ENCODE measurements at regions not wholly inside any gene's neighbourhood (a gene's known extent, or its start where the extent isn't known, plus 50 kb on each side); places are given as distances from the start of the nearest gene placed in this dataset.

DNA sequence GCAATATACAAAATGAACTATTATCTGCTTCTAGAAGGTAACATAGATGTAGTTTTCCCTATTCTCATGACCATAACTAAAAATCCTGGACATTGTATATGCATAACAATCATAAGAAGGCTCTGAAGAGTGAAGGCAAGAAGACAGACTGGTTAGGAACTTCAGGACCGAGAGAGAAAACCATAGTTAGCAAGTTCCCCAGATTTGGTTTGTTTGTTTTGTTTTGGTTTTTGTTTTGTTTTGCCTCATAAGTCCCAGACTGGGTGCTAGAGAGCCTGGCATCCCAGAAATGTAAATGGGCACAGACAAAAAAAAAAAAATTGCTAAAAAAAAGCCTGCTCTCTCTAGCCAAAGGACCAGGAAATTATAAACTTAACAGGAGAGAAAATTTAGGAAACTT is 192.2 kb upstream of the FBXO11 start:
- no peaks in the 10 kb centered on the region for H3K36me3 ChIP-seq
- H3K9me3 ChIP-seq, result no peaks in the 10 kb centered on the region
- no peaks in the 10 kb centered on the region for H3K4me1 ChIP-seq
- H3K27ac ChIP-seq, result no peak overlapping the region
- 57 to 67% methylated on average over 1 of the region's 1 CpG for WGBS, 2 donors
- TF ChIP-seq CTCF (IDR thresholded peaks at IDR 0.05) (no peak), POLR2A (IDR thresholded peaks at IDR 0.05) (no peak)
- no peak overlapping the region for H3K4me3 ChIP-seq (replicated peaks in 1 of 3)
- intact Hi-C loops (cut with DNase I), result no loop called here
- DNase-seq, result no peak
- no peaks in the 10 kb centered on the region for H3K27me3 ChIP-seq

- H3K4me1 ChIP-seq, result peaks cover 0 to 12% of the 10 kb centered on the region in 2 donors
- intact Hi-C loops (cut with DNase I), result no loop called here
- no peak overlapping the region for H3K4me3 ChIP-seq (replicated peaks in 1 of 3)
- DNase-seq, result no peak
- TF ChIP-seq CTCF (IDR thresholded peaks at IDR 0.05), result no peak
- TF ChIP-seq POLR2A (IDR thresholded peaks at IDR 0.05), result no peak
- no peaks in the 10 kb centered on the region for H3K36me3 ChIP-seq
- no peaks in the 10 kb centered on the region for H3K27me3 ChIP-seq
- no peaks in the 10 kb centered on the region for H3K9me3 ChIP-seq
- no peak overlapping the region for H3K27ac ChIP-seq
Measured at GRCh38 chr2:48104418-48104817, 198.1 kb upstream of the FBXO11 start.

GRCh38 chr2:48105848-48106247 is 199.6 kb upstream of the FBXO11 start:
- intact Hi-C loops (cut with DNase I), result loop anchor here (5.0 kb wide), 2 partner anchors 199 to 249 kb away; partner anchors contain the start of gene FBXO11
- no peak overlapping the region for H3K4me3 ChIP-seq (replicated peaks in 1 of 3)

GRCh38 chr2:48107326-48107925 is 201.1 kb upstream of the FBXO11 start:
- Histone ChIP-seq H3K4me1 (peaks cover 0 to 12% of the 10 kb centered on the region in 2 donors), H3K4me3 (replicated peaks in 1 of 3) (no peak overlapping the region), H3K27me3 (no peaks in the 10 kb centered on the region), H3K36me3 (no peaks in the 10 kb centered on the region), H3K9me3 (no peaks in the 10 kb centered on the region), H3K27ac (peak overlapping the region in 1 of 3 donors; percentile 11)
- no peak for DNase-seq
- 58 to 64% methylated on average over 9 of the region's 9 CpGs for WGBS, 2 donors
- TF ChIP-seq POLR2A (IDR thresholded peaks at IDR 0.05), result no peak
- no peak for TF ChIP-seq CTCF (IDR thresholded peaks at IDR 0.05)
- intact Hi-C loops (cut with DNase I), result loop anchor here (5.0 kb wide), 2 partner anchors 200 to 250 kb away; partner anchors contain the start of gene FBXO11

More at GRCh38 chr2:48105848-48106247, 199.6 kb upstream of the FBXO11 start:
- peak in 1 of 2 donors; percentile 6 for DNase-seq
- no peaks in the 10 kb centered on the region for H3K9me3 ChIP-seq
- no peak for TF ChIP-seq CTCF (IDR thresholded peaks at IDR 0.05)
- TF ChIP-seq POLR2A (IDR thresholded peaks at IDR 0.05), result no peak
- no peaks in the 10 kb centered on the region for H3K36me3 ChIP-seq
- H3K27me3 ChIP-seq, result no peaks in the 10 kb centered on the region
- peak overlapping the region in 1 of 3 donors; percentile 52 for H3K27ac ChIP-seq
- 85 to 88% methylated on average over 11 of the region's 11 CpGs for WGBS, 2 donors
- H3K4me1 ChIP-seq, result peaks cover 0 to 12% of the 10 kb centered on the region in 2 donors

DNA sequence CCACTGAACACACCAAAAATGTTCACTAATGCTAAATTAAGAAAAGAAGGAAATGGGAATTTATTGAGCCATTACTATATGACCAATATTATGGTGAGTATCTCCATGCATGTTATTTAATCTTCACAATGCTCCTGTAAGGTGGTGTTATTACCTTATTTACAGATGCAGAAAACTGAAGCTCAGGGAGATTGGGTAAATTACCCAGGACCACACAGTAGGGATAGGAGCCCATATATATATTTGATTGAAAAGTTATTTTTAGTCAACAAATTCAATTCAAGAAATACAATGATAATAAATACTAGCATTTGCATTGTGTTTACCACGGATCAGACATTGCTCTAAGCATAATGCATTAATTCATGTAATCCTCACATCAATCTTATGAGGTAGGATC is 202.2 kb upstream of the FBXO11 start:
- no peak overlapping the region for H3K27ac ChIP-seq
- TF ChIP-seq POLR2A (IDR thresholded peaks at IDR 0.05) (no peak), CTCF (IDR thresholded peaks at IDR 0.05) (no peak)
- intact Hi-C loops (cut with DNase I), result loop anchor here (5.0 kb wide), 2 partner anchors 201 to 251 kb away; partner anchors contain the start of gene FBXO11
- no peak overlapping the region for H3K4me3 ChIP-seq (replicated peaks in 1 of 3)
- no peak for DNase-seq
- no peaks in the 10 kb centered on the region for H3K36me3 ChIP-seq
- WGBS, 2 donors, result 82 to 90% methylated on average over 1 of the region's 1 CpG
- H3K9me3 ChIP-seq, result no peaks in the 10 kb centered on the region
- no peaks in the 10 kb centered on the region for H3K27me3 ChIP-seq
- H3K4me1 ChIP-seq, result peaks cover 0 to 12% of the 10 kb centered on the region in 2 donors
